Karpas-422 (cell line): ENCODE measurements at regions not wholly inside any gene's neighbourhood (a gene's known extent, or its start where the extent isn't known, plus 50 kb on each side); places are given as distances from the start of the nearest gene placed in this dataset.

Source experiments
- DNase-seq: peaks from one replicate; pipeline ENCODE4 v3.0.0-alpha.2; 2015
- H2AFZ ChIP-seq: fragments of 200-600 bp; sonication (generic); 2 replicates; pipeline ENCODE4 v1.6.1; 2014; ENCODE audit warnings: antibody characterized with exemption, low read length, mixed read lengths
- H3K27ac ChIP-seq: fragments of 200-600 bp; sonication (generic); 2 replicates; pipeline ENCODE4 v1.5.1; 2014; ENCODE audit warnings: mild to moderate bottlenecking, low read length, moderate library complexity
- H3K27me3 ChIP-seq: fragments of 200-600 bp; sonication (generic); 2 replicates; pipeline ENCODE4 v1.6.1; 2014; ENCODE audit warnings: low read length, mixed read lengths
- H3K36me3 ChIP-seq: fragments of 200-600 bp; sonication (generic); 2 replicates; pipeline ENCODE4 v1.6.1; 2014; ENCODE audit warnings: low read length, mixed read lengths; ENCODE audit not compliant: insufficient read depth
- H3K4me1 ChIP-seq: fragments of 200-600 bp; sonication (generic); 2 replicates; pipeline ENCODE4 v1.6.1; 2014; ENCODE audit warnings: mild to moderate bottlenecking, low read length, mixed read lengths
- H3K4me2 ChIP-seq: fragments of 200-600 bp; sonication (generic); 2 replicates; pipeline ENCODE4 v1.6.1; 2014; ENCODE audit warnings: low read length, low read depth, mild to moderate bottlenecking; ENCODE audit not compliant: poor library complexity, severe bottlenecking
- H3K4me3 ChIP-seq: fragments of 200-600 bp; sonication (generic); 2 replicates; pipeline ENCODE4 v1.5.1; 2014; ENCODE audit warnings: mild to moderate bottlenecking, antibody characterized with exemption, low read length, mixed read lengths
- H3K79me2 ChIP-seq: fragments of 200-600 bp; sonication (generic); 2 replicates; pipeline ENCODE4 v1.6.1; 2014; ENCODE audit warnings: mild to moderate bottlenecking, low read length, mixed read lengths
- H3K9ac ChIP-seq: fragments of 200-600 bp; sonication (generic); 2 replicates; pipeline ENCODE4 v1.6.0; 2014; ENCODE audit warnings: low read length
- H3K9me2 ChIP-seq: fragments of 200-600 bp; sonication (generic), shearing (Covaris generic); replicated peaks from 2 replicates; pipeline ENCODE4 v1.6.0; 2014; ENCODE audit warnings: mild to moderate bottlenecking, low read length, moderate library complexity; ENCODE audit not compliant: insufficient read depth
- H3K9me3 ChIP-seq: fragments of 300-700, 200-600 bp; sonication (generic); 2 replicates; pipeline ENCODE4 v1.6.1; 2014; ENCODE audit warnings: low read length, mixed read lengths
- H4K20me1 ChIP-seq: fragments of 200-600 bp; sonication (generic); 2 replicates; pipeline ENCODE4 v1.6.1; 2014; ENCODE audit warnings: mild to moderate bottlenecking, antibody characterized with exemption, low read length, low read depth; ENCODE audit not compliant: insufficient read depth

DNA sequence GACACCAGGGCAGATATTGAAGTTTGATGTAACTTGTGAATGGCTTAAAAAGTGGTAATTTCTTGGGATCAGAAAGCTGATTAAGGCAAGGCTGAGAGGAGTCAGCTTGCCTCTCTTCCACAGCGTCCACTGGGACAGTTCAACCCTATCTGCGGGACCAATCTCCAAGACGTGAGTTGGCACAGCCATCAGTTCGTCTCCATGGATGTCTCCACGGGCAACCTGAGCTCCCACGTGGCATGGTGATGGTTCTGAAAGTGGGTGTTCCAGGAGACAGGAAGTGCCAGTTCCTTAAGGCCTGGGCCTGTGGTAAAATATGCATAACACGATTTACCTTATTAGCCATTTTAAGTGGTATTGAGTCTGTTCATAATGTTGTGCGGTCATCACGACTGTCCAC, 67.9 kb upstream of the BHLHE23 start:
- no peak for DNase-seq
- Histone ChIP-seq H3K9me3 (peaks cover 6% of the 10 kb centered on the region), H3K36me3 (no peaks in the 10 kb centered on the region), H3K79me2 (no peaks in the 10 kb centered on the region), H3K27ac (no peak overlapping the region), H3K9me2 (no peaks in the 10 kb centered on the region), H2AFZ (no peak overlapping the region), H3K27me3 (no peaks in the 10 kb centered on the region), H3K4me1 (no peaks in the 10 kb centered on the region), H3K4me3 (no peak overlapping the region), H4K20me1 (no peaks in the 10 kb centered on the region), H3K4me2 (no peak overlapping the region), H3K9ac (no peak overlapping the region)

DNA sequence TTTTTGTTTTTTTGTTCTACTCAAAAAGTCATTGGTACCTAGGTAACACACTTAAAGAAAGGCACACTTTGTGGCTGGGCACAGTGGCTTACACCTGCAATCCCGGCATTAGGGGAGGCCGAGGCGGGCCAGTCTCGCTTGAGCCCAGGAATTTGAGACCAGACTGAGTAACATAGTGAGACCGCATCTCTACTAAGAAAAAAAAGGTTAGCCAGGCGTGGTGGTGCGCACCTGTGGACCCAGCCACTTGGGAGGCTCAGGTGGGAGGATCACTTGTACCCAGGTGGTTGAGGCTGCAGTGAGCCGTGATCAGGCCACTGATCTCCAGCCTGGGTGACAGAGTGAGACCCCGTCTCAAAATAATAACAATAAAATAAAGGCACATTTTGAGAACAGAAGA, 67.4 kb upstream of the BHLHE23 start:
- Histone ChIP-seq H3K4me1 (no peaks in the 10 kb centered on the region), H3K79me2 (no peaks in the 10 kb centered on the region), H3K9ac (no peak overlapping the region), H3K36me3 (no peaks in the 10 kb centered on the region), H2AFZ (no peak overlapping the region), H4K20me1 (no peaks in the 10 kb centered on the region), H3K27me3 (no peaks in the 10 kb centered on the region), H3K4me3 (no peak overlapping the region), H3K4me2 (no peak overlapping the region), H3K27ac (no peak overlapping the region), H3K9me3 (peaks cover 6% of the 10 kb centered on the region), H3K9me2 (no peaks in the 10 kb centered on the region)
- DNase-seq = no peak

- H3K36me3 ChIP-seq = no peaks in the 10 kb centered on the region
Measured at GRCh38 chr20:63073738-63074065, 66.9 kb upstream of the BHLHE23 start.

GRCh38 chr20:63072991-63073737, 66.4 kb upstream of the BHLHE23 start:
- H3K4me3 ChIP-seq = no peak overlapping the region
- H3K79me2 ChIP-seq = no peaks in the 10 kb centered on the region
- H3K27me3 ChIP-seq = no peaks in the 10 kb centered on the region
- no peak overlapping the region for H2AFZ ChIP-seq
- H4K20me1 ChIP-seq = no peaks in the 10 kb centered on the region
- H3K36me3 ChIP-seq = no peaks in the 10 kb centered on the region
- H3K9me3 ChIP-seq = peaks cover 6% of the 10 kb centered on the region
- H3K4me2 ChIP-seq = no peak overlapping the region
- no peak for DNase-seq
- H3K9me2 ChIP-seq = no peaks in the 10 kb centered on the region
- no peak overlapping the region for H3K27ac ChIP-seq
- no peaks in the 10 kb centered on the region for H3K4me1 ChIP-seq
- no peak overlapping the region for H3K9ac ChIP-seq

More at GRCh38 chr20:63073738-63074065, 66.9 kb upstream of the BHLHE23 start:
- Histone ChIP-seq H3K4me2 (no peak overlapping the region), H3K9me3 (peaks cover 6% of the 10 kb centered on the region), H3K27ac (no peak overlapping the region), H3K4me3 (no peak overlapping the region), H2AFZ (no peak overlapping the region), H3K27me3 (no peaks in the 10 kb centered on the region), H3K79me2 (no peaks in the 10 kb centered on the region), H3K9ac (no peak overlapping the region), H4K20me1 (no peaks in the 10 kb centered on the region), H3K4me1 (no peaks in the 10 kb centered on the region), H3K9me2 (no peaks in the 10 kb centered on the region)
- no peak for DNase-seq

DNA sequence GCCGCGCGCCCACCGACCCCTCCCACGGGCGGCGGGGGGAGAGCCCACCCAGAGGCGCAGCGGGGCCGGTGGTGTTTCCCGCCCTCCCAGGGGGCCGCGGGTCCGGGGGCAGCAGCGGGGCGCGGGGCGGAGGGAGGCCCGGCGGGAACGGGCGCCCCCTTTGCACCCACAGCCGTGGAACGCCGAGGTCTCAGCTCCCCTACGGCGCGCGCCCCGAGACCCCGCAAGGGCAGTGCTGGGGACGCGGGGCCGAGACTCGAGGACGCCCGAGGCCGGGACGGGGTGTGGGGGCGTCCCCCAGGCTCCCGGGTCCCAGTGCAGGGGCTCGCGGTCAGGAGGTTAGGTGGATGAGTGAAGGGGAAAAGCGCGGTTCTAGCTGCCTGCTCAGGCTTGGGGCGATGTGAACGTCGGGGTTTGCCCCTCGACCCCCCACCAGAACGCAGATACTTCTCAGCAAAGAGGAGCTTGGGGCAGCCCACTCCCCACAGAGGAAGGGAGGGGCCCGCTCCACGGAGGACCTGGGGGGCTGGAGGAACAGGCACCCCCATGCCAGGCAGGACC, 65.5 kb upstream of the BHLHE23 start:
- Histone ChIP-seq H3K27me3 (no peaks in the 10 kb centered on the region), H3K9me3 (peaks cover 1% of the 10 kb centered on the region), H3K9ac (no peak overlapping the region), H4K20me1 (no peaks in the 10 kb centered on the region), H3K4me3 (no peak overlapping the region), H3K4me1 (no peaks in the 10 kb centered on the region), H3K79me2 (no peaks in the 10 kb centered on the region), H3K9me2 (no peaks in the 10 kb centered on the region), H2AFZ (no peak overlapping the region), H3K4me2 (no peak overlapping the region), H3K27ac (no peak overlapping the region), H3K36me3 (no peaks in the 10 kb centered on the region)
- DNase-seq = no peak

DNA sequence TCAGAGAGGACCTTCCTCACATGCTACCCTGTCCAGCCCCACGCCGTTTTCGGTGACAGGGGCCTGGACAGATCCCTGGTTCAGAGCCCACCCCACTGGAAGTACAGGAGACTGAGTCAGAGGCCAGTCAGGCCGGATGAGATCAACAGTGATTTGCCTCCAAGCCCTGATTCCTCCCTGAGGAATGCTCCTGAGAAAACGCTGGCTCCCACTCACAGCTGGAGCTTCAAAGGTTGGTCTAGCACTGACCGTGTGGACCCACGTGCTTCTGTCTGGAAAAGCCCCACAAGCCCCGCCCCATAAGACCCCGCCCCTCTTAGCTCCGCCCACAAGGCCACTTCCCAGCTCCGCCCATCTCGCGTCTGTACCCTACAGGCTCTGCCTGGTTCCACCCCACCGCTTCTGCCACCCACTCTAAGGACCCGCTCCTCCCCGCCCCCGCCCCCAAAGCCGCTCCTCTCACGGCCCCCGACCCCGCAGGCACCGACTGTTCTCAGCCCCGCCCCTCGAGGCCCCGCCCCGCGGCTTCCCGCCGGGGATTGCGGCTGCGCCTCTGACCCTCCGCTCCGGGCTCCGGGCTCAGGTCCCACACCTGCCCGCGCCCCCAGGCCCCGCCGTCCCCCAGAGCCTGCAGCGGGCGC, 64.9 kb upstream of the BHLHE23 start:
- Histone ChIP-seq H3K9ac (no peak overlapping the region), H2AFZ (no peak overlapping the region), H4K20me1 (no peaks in the 10 kb centered on the region), H3K36me3 (no peaks in the 10 kb centered on the region), H3K27me3 (no peaks in the 10 kb centered on the region), H3K79me2 (no peaks in the 10 kb centered on the region), H3K4me1 (no peaks in the 10 kb centered on the region), H3K4me3 (no peak overlapping the region), H3K4me2 (no peak overlapping the region), H3K9me2 (no peaks in the 10 kb centered on the region), H3K9me3 (no peaks in the 10 kb centered on the region), H3K27ac (no peak overlapping the region)
- DNase-seq = no peak

DNA sequence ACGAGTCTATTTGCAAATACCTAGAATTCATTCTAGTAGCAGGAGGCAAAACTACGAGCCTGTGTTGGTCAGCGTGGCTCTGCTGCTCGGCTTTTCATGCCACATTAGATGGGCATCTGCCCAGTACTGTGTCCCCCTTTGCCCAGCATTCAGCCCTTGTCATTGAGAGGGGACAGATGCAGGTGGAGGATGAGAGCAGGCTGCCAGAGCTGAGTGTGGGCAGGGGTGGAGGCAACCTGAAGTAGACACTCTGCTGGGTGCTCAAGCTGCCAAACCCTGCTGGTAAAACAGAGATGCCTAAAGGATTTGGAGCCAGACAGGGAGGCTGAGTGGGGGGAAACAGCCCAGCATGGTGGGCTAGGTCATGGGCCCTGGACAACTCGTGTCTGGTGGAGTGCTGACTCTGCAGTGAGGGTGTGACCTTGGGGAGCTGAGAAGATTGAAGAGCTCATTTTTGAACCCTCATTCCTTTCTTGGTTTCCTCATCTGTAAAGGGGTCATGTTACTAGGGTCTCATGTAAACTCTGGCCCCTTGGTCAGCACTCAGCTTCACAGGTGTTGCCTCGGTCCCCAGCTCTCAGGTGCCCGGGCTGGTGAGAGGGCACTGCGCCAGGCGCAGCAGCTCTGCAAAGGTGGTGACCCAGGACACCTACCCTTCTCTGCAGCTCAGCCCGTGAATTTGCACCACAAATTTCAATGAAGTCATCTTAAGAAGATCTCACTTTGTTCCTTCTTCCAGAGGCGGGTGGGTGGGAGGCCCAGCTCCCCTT, 64.2 kb upstream of the BHLHE23 start:
- no peaks in the 10 kb centered on the region for H3K36me3 ChIP-seq
- no peaks in the 10 kb centered on the region for H4K20me1 ChIP-seq
- no peaks in the 10 kb centered on the region for H3K4me1 ChIP-seq
- H3K4me2 ChIP-seq = no peak overlapping the region
- no peaks in the 10 kb centered on the region for H3K9me2 ChIP-seq
- no peaks in the 10 kb centered on the region for H3K9me3 ChIP-seq
- H3K9ac ChIP-seq = no peak overlapping the region
- no peaks in the 10 kb centered on the region for H3K79me2 ChIP-seq
- no peak overlapping the region for H2AFZ ChIP-seq
- H3K27me3 ChIP-seq = no peaks in the 10 kb centered on the region
- no peak overlapping the region for H3K27ac ChIP-seq
- DNase-seq = no peak
- H3K4me3 ChIP-seq = no peak overlapping the region

DNA sequence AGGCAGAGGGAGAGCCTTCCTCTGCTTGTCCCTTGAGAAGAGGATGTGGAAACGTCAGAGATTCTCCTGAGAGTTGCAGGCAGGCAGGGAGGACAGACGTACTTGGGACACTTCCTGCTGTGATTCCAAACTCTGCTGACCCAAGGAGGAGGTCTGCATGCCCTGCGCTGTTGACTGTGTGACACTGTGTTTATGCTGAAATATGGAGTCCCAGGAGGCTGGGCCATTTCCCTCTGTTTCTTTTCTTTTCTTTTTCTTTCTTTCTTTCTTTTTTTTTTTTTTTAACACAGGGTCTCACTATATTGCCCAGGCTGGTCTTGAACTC, 63.5 kb upstream of the BHLHE23 start:
- H3K4me2 ChIP-seq = no peak overlapping the region
- no peaks in the 10 kb centered on the region for H3K27me3 ChIP-seq
- no peak overlapping the region for H2AFZ ChIP-seq
- H4K20me1 ChIP-seq = no peaks in the 10 kb centered on the region
- no peaks in the 10 kb centered on the region for H3K9me2 ChIP-seq
- H3K27ac ChIP-seq = no peak overlapping the region
- no peaks in the 10 kb centered on the region for H3K9me3 ChIP-seq
- no peak overlapping the region for H3K4me3 ChIP-seq
- H3K9ac ChIP-seq = no peak overlapping the region
- no peaks in the 10 kb centered on the region for H3K36me3 ChIP-seq
- H3K79me2 ChIP-seq = no peaks in the 10 kb centered on the region
- no peak for DNase-seq
- H3K4me1 ChIP-seq = no peaks in the 10 kb centered on the region
